NCI-H1417 (cell line): ENCODE measurements at regions not wholly inside any gene's neighbourhood (a gene's known extent, or its start where the extent isn't known, plus 50 kb on each side); places are given as distances from the start of the nearest gene placed in this dataset.
"Not testable (repeated sequence)": the region's sequence is repeated elsewhere in the genome, so short reads cannot be mapped to it uniquely, and the experiment has no call there.

Experiments
- DNase-seq, 3 experiments: peaks; one replicate each; lab custom pipeline; 2025; lab: John Stamatoyannopoulos, UW

- no peak for DNase-seq
These were observed 201.2 kb downstream of the BCHE start for GRCh38 chr3:165635791-165636683.

DNA sequence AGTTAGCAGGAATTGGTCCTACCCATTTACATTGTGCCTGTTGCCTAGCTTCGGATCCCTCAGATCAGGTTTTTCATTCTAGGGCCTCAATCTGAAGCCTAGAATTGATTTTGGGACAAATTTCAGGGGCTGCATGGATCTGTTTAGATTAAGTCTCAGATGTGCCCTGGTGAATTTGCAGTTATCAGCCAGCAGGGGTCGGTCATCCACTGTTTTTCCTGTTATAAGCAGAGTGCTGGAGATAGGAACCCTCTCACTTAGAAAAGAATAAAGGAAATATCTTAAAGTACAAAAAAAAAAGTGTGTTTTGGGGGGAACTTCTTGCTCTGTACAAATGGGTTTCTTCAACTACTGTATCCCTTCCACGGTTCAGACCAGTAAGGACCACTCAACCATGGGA lies 212.5 kb downstream of the BCHE start:
- DNase-seq: no peak

- DNase-seq: no peak
These were observed 214.9 kb downstream of the BCHE start for GRCh38 chr3:165622356-165622755.

- DNase-seq: no peak
These were observed 218.2 kb downstream of the BCHE start for GRCh38 chr3:165619069-165619468.

- DNase-seq: no peak
These were observed 220.1 kb downstream of the BCHE start for GRCh38 chr3:165617134-165617533.

DNA sequence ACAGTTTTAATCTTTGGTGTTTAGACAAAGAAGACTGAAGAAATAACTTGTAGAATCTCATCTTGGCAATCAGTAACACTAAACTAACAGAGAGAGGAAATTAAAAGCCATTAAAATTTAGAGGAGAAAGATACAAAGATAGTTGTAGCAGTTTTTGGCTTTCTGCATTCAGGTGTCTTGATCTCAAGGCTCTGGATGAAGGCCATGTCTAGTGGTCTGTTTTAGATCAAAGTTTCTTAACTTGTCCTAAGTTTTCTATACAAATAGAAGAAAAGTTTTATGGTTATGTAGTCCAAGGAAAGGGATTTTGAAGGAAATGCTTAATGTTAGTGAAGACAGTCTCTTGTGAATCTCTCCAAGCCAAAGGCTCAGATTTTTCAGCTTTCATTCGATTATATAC lies 222.9 kb downstream of the BCHE start:
- no peak for DNase-seq

GRCh38 chr3:165613014-165613413 lies 224.2 kb downstream of the BCHE start:
- no peak for DNase-seq

DNA sequence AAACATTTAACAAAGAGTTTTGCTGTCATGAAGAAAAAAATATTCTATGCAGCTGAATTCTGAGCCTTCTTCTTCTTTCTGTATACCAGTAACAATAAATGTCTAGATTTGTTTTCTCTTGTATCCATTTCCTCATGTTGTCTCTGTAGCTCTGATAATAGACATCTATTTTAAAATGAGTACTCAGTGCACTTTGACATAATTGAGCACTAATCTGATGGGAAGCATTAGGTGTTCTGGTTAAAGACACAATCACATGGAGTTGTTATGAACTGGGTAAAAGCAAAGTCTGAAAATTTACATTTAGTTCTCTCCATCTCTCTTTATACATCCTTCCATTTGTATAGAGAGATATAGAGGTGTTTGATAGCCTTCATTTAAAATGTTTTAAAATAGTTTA lies 230.0 kb downstream of the BCHE start:
- DNase-seq: peak in 2 of 3 experiments; percentile 5 to 52

- no peak for DNase-seq
These were observed 234.0 kb downstream of the BCHE start for GRCh38 chr3:165603196-165603595.

DNA sequence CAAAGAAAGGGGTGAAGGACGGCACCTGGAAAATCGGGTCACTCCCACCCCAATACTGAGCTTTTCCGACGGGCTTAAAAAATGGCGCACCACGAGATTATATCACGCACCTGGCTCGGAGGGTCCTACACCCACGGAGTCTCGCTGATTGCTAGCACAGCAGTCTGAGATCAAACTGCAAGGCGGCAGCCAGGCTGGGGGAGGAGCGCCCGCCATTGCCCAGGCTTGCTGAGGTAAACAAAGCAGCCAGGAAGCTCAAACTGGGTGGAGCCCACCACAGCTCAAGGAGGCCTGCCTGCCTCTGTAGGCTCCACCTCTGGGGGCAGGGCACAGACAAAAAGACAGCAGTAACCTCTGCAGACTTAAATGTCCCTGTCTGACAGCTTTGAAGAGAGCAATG lies 264.7 kb downstream of the BCHE start:
- DNase-seq: not testable (repeated sequence)

GRCh38 chr3:165568907-165569462 lies 268.2 kb downstream of the BCHE start:
- DNase-seq: no peak

DNA sequence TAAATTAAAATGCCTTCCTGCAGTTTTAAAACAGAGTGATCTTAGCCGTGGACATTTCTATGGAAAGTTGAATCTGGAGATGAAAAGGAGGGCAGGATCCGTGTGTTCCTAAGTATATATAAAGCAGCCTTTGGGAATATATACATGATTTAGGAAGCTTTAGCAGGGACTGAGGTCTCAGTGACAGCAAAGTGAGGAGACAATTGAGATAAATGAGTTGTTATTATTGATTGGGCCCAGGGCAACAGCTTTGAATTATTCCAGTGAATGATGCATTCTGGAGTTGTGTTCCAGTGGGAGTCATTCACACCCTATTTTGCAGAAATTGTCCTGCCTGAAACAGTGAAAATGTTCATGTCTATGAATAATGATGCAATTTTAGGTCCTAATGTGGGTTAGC lies 281.4 kb downstream of the BCHE start:
- DNase-seq: no peak

DNA sequence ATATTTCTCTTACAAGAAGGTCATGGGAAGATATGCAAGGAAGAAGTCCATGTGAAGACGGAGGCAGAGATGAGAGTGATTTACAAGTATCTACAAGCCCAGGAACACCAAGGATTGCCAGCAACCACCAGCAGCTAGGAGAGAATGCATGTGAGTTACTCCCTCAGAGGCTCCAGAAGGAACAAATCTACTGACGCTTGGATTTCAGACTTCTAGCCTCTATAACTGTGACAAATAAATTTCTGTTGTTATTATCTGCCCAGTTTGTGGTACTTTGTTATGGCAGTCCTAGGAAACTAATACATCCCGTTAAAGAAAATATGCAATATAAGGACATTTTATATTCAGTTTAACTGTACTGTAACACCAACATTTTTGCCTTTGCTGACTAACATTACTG lies 283.9 kb downstream of the BCHE start:
- DNase-seq: no peak

DNA sequence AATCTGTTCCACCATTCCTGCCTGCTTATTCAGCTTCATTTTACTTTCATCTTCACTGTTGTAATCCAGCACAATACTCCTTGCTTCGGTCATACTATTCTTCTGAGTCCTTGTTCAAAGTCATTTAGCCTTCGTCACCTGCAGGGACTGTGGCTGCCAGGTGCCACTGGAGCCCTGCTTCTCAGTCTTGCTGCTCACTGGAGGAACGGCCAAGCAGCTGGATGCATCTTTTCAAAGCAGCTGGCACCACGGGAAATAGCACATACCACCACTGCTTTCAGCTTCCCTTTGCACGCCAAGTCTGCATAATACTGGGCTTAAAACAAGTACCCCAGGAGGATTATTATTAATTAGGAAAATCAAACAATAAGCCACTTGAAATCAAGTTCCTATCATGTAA lies 287.6 kb downstream of the BCHE start:
- DNase-seq: peak in 2 of 3 experiments; percentile 28 to 58

- no peak for DNase-seq
These were observed 288.2 kb downstream of the BCHE start for GRCh38 chr3:165549037-165549436.

GRCh38 chr3:165545059-165545458 lies 292.2 kb downstream of the BCHE start:
- peak in 1 of 3 experiments; percentile 16 for DNase-seq

GRCh38 chr3:165544432-165544831 lies 292.8 kb downstream of the BCHE start:
- no peak for DNase-seq

- DNase-seq: no peak
These were observed 299.1 kb downstream of the BCHE start for GRCh38 chr3:165538166-165538565.

DNA sequence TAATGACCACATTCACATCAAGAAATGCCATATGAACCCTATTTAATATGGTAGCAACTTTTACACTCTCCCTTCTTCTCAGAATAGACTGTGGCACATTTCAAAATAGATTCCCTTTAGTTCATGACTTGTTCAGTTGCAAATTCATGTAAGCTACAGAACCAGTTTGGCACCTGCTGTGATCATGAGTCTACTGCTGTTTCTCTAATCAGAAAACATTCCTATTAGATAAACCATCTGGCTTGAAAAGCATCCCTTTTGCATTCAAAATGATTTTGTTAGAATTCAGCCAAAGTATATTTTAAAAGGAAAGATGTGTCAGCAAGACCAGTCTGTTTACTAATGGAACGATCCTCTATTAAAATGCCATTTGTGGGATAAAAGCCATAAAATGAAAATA lies 304.4 kb downstream of the BCHE start:
- DNase-seq: peak in 2 of 3 experiments; percentile 39 to 81

- no peak for DNase-seq
These were observed 307.8 kb downstream of the BCHE start for GRCh38 chr3:165529451-165529850.

DNA sequence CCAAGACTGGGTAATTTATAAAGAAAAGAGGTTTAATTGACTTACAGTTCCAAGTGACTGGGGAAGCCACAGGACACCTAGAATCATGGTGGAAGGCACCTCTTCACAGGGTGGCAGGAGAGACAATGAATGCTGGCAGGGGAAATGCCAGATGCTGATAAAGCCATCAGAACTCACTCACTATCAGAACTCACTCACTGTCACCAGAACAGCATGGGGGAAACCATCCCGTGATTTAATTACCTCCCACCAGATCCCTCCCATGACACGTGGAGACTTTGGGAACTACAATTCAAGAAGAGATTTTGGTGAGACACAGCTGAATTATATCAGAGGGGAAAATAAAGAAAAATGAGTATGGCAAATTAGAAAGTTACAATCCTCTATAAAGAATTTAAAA lies 310.9 kb downstream of the BCHE start:
- peak in 1 of 3 experiments; percentile 28 for DNase-seq

DNA sequence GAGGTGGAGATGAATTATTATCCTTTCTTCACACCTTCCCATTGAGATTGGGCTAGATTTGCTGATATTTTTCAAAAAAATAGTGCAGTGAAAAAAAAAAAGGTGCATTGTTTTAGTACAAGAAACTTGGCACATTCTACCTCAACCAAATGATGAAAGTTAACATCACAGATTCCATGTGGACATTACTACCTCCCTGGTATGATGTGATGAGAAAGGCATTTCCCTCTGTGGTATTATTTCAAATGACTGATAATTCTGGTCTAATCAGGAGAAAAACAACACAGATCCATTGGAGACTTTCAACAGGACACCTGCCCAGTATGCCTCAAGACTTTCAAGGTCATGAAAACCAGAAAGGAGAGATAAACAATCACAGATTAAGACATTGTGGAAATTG lies 313.4 kb downstream of the BCHE start:
- no peak for DNase-seq

DNA sequence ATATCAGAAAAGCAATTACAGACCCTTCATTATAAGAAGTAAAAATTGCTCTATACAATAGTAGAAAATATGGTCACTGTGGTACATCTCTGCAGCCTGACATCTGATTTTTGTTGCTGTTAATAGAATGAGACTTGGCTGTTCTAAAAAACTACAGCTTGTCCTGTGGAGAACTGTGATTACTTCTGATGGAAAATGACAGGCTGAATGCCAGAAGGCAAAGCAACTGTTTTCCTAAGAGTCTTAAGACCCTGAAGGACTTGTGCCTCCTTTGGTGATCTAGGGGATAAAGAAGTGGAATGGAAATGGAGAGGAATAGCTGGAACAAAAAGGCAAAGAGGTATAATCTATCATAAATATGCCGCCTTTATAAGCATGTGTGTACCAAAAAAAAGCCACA lies 314.8 kb downstream of the BCHE start:
- DNase-seq: no peak
